H1 (cell line): ENCODE measurements at regions not wholly inside any gene's neighbourhood (a gene's known extent, or its start where the extent isn't known, plus 50 kb on each side); places are given as distances from the start of the nearest gene placed in this dataset.

ENCODE experiments used
- CBX8 ChIP-seq: fragments of 300-800, 300-1000 bp; sonication (generic); IDR thresholded peaks from 2 replicates; pipeline ENCODE4 v1.7.1; 2016; ENCODE audit warnings: low read depth, low read length, borderline replicate concordance
- CEBPB ChIP-seq: IDR thresholded peaks from 2 replicates; pipeline ENCODE4 v1.6.1; 2012; ENCODE audit warnings: low read depth, low read length
- EP300 ChIP-seq, 2 experiments: IDR thresholded peaks; 1 replicate in 1 of 2; 2 replicates in 1 of 2; pipeline ENCODE4 v1.6.1; 2011 to 2012; ENCODE audit warnings: low read depth in 2 of 2, low read length in 2 of 2, mild to moderate bottlenecking in 2 of 2, borderline replicate concordance in 1 of 2, inconsistent platforms in 1 of 2, moderate library complexity in 1 of 2
- HDAC2 ChIP-seq, 2 experiments: fragments of 300-600 bp in 1 of 2; sonication (generic) in 1 of 2; IDR thresholded peaks; 2 replicates each; pipeline ENCODE4 v1.6.1; 2011 to 2012; ENCODE audit warnings: low read depth in 2 of 2, low read length in 2 of 2, mild to moderate bottlenecking in 2 of 2, moderate library complexity in 2 of 2, borderline replicate concordance in 1 of 2, inconsistent platforms in 1 of 2
- TF ChIP-seq, protein P1 (sequence below), 3 experiments: IDR thresholded peaks; 1 replicate in 2 of 3; 2 replicates in 1 of 3; pipeline versions ENCODE4 v1.5.1 to v1.6.1; 2011; ENCODE audit warnings: low read length in 3 of 3, mild to moderate bottlenecking in 3 of 3, inconsistent platforms in 2 of 3, low read depth in 1 of 3, moderate library complexity in 1 of 3; ENCODE audit not compliant: insufficient read depth in 1 of 3; ENCODE audit errors: control extremely low read depth in 1 of 3

DNA sequence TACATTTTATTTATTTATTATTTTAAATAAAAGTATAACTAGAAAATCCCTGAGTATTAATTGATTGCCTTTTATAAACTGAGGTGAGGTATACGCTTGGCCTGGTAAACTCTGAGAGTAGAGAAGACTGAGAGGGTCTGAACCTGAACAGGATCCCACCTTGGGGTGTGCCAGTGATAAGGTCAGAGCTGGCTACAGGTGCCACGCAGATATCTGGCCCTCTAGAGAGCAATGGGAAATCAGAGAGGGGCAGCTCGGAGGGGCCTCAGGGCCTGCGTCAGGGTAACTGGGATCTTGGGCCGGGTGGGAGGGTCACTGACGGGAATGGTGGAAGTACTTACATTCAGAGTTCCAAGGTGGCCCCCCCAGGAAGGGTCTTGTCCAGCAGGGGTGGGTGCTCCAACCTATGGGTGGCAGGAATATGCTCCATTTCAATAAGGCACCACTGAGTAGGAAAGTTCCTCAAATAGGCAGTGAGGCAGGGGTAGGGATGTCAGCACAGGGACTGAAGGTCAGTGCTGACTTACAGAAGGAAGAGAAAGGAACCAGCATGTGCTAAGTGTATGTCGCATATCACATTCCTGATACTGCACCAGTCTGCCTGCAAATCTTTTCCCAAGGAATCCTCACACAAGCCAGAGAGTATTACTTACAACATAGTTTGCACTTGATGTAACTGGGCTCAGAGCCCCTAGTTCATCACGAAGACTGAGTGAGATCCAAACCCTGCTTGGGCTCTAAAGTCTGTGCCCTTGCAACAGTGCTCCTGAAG is 706.0 kb upstream of the RAB6C start:
- TF ChIP-seq CBX8 (no peak), CEBPB (no peak), EP300 (IDR thresholded peaks at IDR 0.05; ENCODE audit: borderline replicate concordance in 1 of 2, low read depth in 2 of 2, low read length in 2 of 2) (no peak), HDAC2 (IDR thresholded peaks at IDR 0.05; ENCODE audit: borderline replicate concordance in 1 of 2, low read depth in 2 of 2, low read length in 2 of 2) (no peak)
- TF ChIP-seq, protein P1, sequence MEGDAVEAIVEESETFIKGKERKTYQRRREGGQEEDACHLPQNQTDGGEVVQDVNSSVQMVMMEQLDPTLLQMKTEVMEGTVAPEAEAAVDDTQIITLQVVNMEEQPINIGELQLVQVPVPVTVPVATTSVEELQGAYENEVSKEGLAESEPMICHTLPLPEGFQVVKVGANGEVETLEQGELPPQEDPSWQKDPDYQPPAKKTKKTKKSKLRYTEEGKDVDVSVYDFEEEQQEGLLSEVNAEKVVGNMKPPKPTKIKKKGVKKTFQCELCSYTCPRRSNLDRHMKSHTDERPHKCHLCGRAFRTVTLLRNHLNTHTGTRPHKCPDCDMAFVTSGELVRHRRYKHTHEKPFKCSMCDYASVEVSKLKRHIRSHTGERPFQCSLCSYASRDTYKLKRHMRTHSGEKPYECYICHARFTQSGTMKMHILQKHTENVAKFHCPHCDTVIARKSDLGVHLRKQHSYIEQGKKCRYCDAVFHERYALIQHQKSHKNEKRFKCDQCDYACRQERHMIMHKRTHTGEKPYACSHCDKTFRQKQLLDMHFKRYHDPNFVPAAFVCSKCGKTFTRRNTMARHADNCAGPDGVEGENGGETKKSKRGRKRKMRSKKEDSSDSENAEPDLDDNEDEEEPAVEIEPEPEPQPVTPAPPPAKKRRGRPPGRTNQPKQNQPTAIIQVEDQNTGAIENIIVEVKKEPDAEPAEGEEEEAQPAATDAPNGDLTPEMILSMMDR (IDR thresholded peaks at IDR 0.05; ENCODE audit: control extremely low read depth in 1 of 3, insufficient read depth in 1 of 3, low read depth in 1 of 3, low read length in 3 of 3): no peak
